ENCODE measurements at regions not wholly inside any gene's neighbourhood (a gene's known extent, or its start where the extent isn't known, plus 50 kb on each side); places are given as distances from the start of the nearest gene placed in this dataset.

DNA sequence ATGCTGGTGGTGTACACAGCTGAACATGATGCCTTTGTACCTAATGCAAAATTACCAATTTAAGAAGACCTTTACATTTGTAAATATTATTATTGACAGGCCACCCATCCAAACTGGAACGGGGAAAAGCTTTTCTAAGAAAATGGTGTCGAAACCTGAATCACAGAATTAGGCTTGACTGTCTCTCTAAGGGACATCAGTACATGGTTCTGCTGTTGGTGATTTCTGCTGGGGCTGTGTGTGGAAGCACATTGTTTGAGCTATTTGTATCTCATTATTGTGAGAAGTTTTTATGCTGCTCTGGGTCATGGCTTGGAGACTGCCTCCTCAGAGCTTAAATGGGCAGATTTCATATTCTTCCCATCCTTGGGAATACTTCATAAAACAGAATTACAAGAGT lies 420.9 kb upstream of the POU3F3 start:
- H3K4me3 ChIP-seq = no peak overlapping the region
- peaks cover 0 to 5% (median 0%) of the 10 kb centered on the region in 9 donors for H3K4me1 ChIP-seq
- ATAC-seq = no peak
- H3K27me3 ChIP-seq = peaks cover 0 to 53% (median 24%) of the 10 kb centered on the region in 7 donors
- WGBS, 2 donors = 91 to 94% methylated on average over 2 of the region's 2 CpGs
- H3K36me3 ChIP-seq = no peaks in the 10 kb centered on the region
- no peaks in the 10 kb centered on the region for H3K9me3 ChIP-seq
- H3K27ac ChIP-seq = no peak overlapping the region
- no peak for DNase-seq
- intact Hi-C loops (cut with DNase I) = no loop called here
- TF ChIP-seq, protein P1, sequence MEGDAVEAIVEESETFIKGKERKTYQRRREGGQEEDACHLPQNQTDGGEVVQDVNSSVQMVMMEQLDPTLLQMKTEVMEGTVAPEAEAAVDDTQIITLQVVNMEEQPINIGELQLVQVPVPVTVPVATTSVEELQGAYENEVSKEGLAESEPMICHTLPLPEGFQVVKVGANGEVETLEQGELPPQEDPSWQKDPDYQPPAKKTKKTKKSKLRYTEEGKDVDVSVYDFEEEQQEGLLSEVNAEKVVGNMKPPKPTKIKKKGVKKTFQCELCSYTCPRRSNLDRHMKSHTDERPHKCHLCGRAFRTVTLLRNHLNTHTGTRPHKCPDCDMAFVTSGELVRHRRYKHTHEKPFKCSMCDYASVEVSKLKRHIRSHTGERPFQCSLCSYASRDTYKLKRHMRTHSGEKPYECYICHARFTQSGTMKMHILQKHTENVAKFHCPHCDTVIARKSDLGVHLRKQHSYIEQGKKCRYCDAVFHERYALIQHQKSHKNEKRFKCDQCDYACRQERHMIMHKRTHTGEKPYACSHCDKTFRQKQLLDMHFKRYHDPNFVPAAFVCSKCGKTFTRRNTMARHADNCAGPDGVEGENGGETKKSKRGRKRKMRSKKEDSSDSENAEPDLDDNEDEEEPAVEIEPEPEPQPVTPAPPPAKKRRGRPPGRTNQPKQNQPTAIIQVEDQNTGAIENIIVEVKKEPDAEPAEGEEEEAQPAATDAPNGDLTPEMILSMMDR (IDR thresholded peaks at IDR 0.05) = no peak

- Histone ChIP-seq H3K36me3 (no peaks in the 10 kb centered on the region), H3K27ac (no peak overlapping the region), H3K27me3 (peaks cover 0 to 53% (median 24%) of the 10 kb centered on the region in 7 donors), H3K4me1 (peaks cover 0 to 5% (median 0%) of the 10 kb centered on the region in 9 donors), H3K4me3 (no peak overlapping the region), H3K9me3 (no peaks in the 10 kb centered on the region)
- ATAC-seq (no peak), DNase-seq (no peak)
- intact Hi-C loops (cut with DNase I) = no loop called here
- TF ChIP-seq, protein P1 (IDR thresholded peaks at IDR 0.05) = no peak
- 89 to 94% methylated on average over 3 of the region's 3 CpGs for WGBS, 2 donors
These were observed 420.3 kb upstream of the POU3F3 start for GRCh38 chr2:104433657-104434056.

DNA sequence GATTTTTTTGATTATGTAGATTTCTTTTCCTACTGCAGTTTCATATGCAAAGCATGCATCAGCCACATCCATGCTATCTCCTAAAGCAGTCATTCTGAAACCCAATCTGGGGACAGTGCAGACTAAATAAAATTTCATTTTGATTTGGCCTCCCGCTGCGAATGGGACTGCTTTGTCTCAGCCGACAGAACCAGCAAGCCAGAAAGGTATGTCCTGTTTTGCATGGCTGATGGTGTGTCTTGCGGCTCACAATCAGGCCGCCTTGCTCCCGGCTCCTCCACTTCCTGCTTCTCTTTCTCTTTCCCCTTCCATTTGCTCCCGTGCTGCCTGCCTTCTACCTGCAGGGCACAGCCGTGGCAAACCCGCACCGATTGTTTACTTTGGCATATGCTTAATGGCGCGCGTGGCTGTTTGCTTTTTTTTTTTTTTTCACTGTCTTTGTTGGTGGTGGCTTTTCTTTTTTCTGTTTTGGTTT lies 419.6 kb upstream of the POU3F3 start:
- Histone ChIP-seq H3K27me3 (peaks cover 0 to 53% (median 24%) of the 10 kb centered on the region in 7 donors), H3K4me3 (peak overlapping the region in 5 of 10 donors; percentile 8 to 42 (median 32)), H3K36me3 (no peaks in the 10 kb centered on the region), H3K9me3 (no peaks in the 10 kb centered on the region), H3K4me1 (peaks cover 0 to 5% (median 0%) of the 10 kb centered on the region in 9 donors), H3K27ac (no peak overlapping the region)
- WGBS, 2 donors = 4 to 7% methylated on average over 13 of the region's 13 CpGs
- intact Hi-C loops (cut with DNase I) = no loop called here
- ATAC-seq (no peak), DNase-seq (no peak)
- TF ChIP-seq, protein P1 (IDR thresholded peaks at IDR 0.05) = no peak

- Histone ChIP-seq H3K4me1 (peaks cover 0 to 5% (median 0%) of the 10 kb centered on the region in 9 donors), H3K4me3 (no peak overlapping the region), H3K27me3 (peaks cover 0 to 53% (median 24%) of the 10 kb centered on the region in 7 donors), H3K36me3 (no peaks in the 10 kb centered on the region), H3K9me3 (no peaks in the 10 kb centered on the region), H3K27ac (no peak overlapping the region)
- WGBS, 2 donors = 83 to 86% methylated on average over 3 of the region's 3 CpGs
- intact Hi-C loops (cut with DNase I) = no loop called here
- no peak for DNase-seq
- no peak for ATAC-seq
- TF ChIP-seq, protein P1 (IDR thresholded peaks at IDR 0.05) = no peak
These were observed 418.9 kb upstream of the POU3F3 start for GRCh38 chr2:104434966-104435365.

Data from heart right ventricle (tissue), 16 donors.